22Rv1 (cell line): ENCODE measurements at regions not wholly inside any gene's neighbourhood (a gene's known extent, or its start where the extent isn't known, plus 50 kb on each side); places are given as distances from the start of the nearest gene placed in this dataset.

ENCODE experiments used
- ZFX ChIP-seq: fragments of 450-650 bp; IDR thresholded peaks from 2 replicates; pipeline ENCODE4 v1.6.1; 2017; ENCODE audit warnings: antibody characterized with exemption, borderline replicate concordance
- TF ChIP-seq, protein P1 (sequence below): fragments of 450-650 bp; IDR thresholded peaks from 2 replicates; pipeline ENCODE4 v1.5.1; 2017; ENCODE audit warnings: mild to moderate bottlenecking

DNA sequence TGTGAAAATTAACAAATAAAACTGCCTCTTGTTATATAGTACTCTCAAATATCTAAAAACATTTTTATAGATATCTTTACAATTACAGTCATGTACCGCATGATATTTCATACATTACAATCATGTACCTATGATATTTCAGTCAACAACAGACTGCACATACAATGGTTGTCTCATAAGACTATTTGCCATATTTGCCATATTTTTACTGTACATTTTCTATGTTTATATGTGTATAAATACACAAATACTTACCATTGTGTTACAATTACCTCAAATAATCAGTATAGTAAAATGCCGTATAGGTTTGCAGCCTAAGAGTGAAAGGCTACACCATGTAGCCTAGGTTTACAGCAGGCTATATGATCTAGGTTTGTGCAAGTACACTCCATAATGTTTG is 336.0 kb upstream of the PCDH15 start:
- TF ChIP-seq, protein P1, sequence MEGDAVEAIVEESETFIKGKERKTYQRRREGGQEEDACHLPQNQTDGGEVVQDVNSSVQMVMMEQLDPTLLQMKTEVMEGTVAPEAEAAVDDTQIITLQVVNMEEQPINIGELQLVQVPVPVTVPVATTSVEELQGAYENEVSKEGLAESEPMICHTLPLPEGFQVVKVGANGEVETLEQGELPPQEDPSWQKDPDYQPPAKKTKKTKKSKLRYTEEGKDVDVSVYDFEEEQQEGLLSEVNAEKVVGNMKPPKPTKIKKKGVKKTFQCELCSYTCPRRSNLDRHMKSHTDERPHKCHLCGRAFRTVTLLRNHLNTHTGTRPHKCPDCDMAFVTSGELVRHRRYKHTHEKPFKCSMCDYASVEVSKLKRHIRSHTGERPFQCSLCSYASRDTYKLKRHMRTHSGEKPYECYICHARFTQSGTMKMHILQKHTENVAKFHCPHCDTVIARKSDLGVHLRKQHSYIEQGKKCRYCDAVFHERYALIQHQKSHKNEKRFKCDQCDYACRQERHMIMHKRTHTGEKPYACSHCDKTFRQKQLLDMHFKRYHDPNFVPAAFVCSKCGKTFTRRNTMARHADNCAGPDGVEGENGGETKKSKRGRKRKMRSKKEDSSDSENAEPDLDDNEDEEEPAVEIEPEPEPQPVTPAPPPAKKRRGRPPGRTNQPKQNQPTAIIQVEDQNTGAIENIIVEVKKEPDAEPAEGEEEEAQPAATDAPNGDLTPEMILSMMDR: no peak
- no peak for TF ChIP-seq ZFX
